Panc1 (cell line): ENCODE measurements at regions not wholly inside any gene's neighbourhood (a gene's known extent, or its start where the extent isn't known, plus 50 kb on each side); places are given as distances from the start of the nearest gene placed in this dataset.

Experiments
- ATAC-seq: fragments of 200-7000 bp; cut with Tn5 transposase; 2 replicates; pipeline ENCODE4 v1.9.1; 2020; ENCODE audit warnings: mild to moderate bottlenecking, moderate library complexity
- BruUV-seq: library from RNA; stranded (reverse); fragments of 400-500 nt; replicated peaks from 2 replicates; lab custom pipeline; 2021; lab: Mats Ljungman, UMichigan
- CTCF ChIA-PET: fragments of 300-600 bp; sonication (Branson Sonifier 250); formaldehyde crosslinking; loops from one replicate; lab custom pipeline; 2022; ENCODE audit warnings: antibody characterized with exemption; lab: Charles Lee
- POLR2A ChIA-PET: fragments of 300-600 bp; sonication (Branson Sonifier 250); formaldehyde crosslinking; loops from one replicate; lab custom pipeline; 2022; ENCODE audit warnings: antibody characterized with exemption; lab: Charles Lee
- DNase-seq: peaks from one replicate; pipeline ENCODE4 v3.0.0-alpha.2; 2010; ENCODE audit warnings: low read depth, low spot score
- H3K27ac ChIP-seq: 2 replicates; pipeline ENCODE4 v1.5.1; 2011; ENCODE audit warnings: mild to moderate bottlenecking, low read length, inconsistent platforms
- H3K27me3 ChIP-seq: fragments of 200-500 bp; sonication (Bioruptor generic); 2 replicates; pipeline ENCODE4 v1.6.0; 2014; ENCODE audit warnings: low read length, inconsistent platforms; ENCODE audit not compliant: control insufficient read depth, insufficient read depth
- H3K36me3 ChIP-seq: fragments of 200-500 bp; sonication (Bioruptor generic); 2 replicates; pipeline ENCODE4 v1.5.1; 2014; ENCODE audit warnings: inconsistent platforms, mild to moderate bottlenecking, low read length, moderate library complexity; ENCODE audit not compliant: control insufficient read depth, insufficient read depth
- H3K4me1 ChIP-seq: 2 replicates; pipeline ENCODE4 v1.5.1; 2011; ENCODE audit warnings: inconsistent platforms, mild to moderate bottlenecking, low read length, moderate library complexity; ENCODE audit not compliant: control insufficient read depth, insufficient read depth
- H3K4me3 ChIP-seq, 2 experiments: 2 replicates each; pipeline ENCODE4 v1.5.1; 2011 to 2012; ENCODE audit warnings: low read depth in 2 of 2, low read length in 2 of 2, mild to moderate bottlenecking in 2 of 2, inconsistent platforms in 1 of 2, moderate library complexity in 1 of 2
- H3K9me3 ChIP-seq: fragments of 200-500 bp; sonication (Bioruptor generic); 2 replicates; pipeline ENCODE4 v1.5.1; 2014; ENCODE audit warnings: low read depth, mild to moderate bottlenecking, inconsistent platforms, low read length, moderate library complexity; ENCODE audit not compliant: control insufficient read depth, insufficient read depth
- CTCF ChIP-seq: fragments of 450-650 bp; IDR thresholded peaks from 2 replicates; pipeline ENCODE4 v1.5.1; 2017; ENCODE audit warnings: mild to moderate bottlenecking
- POLR2AphosphoS5 ChIP-seq: IDR thresholded peaks from 2 replicates; pipeline ENCODE4 v1.6.1; 2012; ENCODE audit warnings: mild to moderate bottlenecking, low read depth, low read length, moderate library complexity
- REST ChIP-seq, 2 experiments: IDR thresholded peaks; 2 replicates each; pipeline ENCODE4 v1.6.1; 2011 to 2012; ENCODE audit warnings: low read depth in 2 of 2, control low read depth in 1 of 2, low read length in 1 of 2, mild to moderate bottlenecking in 1 of 2, moderate library complexity in 1 of 2; ENCODE audit not compliant: insufficient read depth in 1 of 2
- SIN3A ChIP-seq: IDR thresholded peaks from 2 replicates; pipeline ENCODE4 v1.6.1; 2012; ENCODE audit warnings: low read depth, mild to moderate bottlenecking, low read length, moderate library complexity, borderline replicate concordance; ENCODE audit not compliant: insufficient read depth
- TCF7L2 ChIP-seq: IDR thresholded peaks from 2 replicates; pipeline ENCODE4 v1.6.1; 2011; ENCODE audit warnings: mild to moderate bottlenecking, low read depth, low read length, inconsistent platforms
- in situ Hi-C: cut with HindIII; loops from 2 replicates; pipeline ENCODE4 v1.10.0; 2016; ENCODE audit warnings: low sequenced_read_pairs, low pct_unique_long_range_greater_than_20kb
- intact Hi-C: fragments of 100-400 bp; cut with micrococcal nuclease; formaldehyde crosslinking; loops from one replicate; pipeline ENCODE4 v1.10.0; 2022; ENCODE audit not compliant: unreplicated experiment

GRCh38 chr3:61343543-61343942 is 92.3 kb upstream of the FHIT start:
- CTCF ChIA-PET: no interaction called here
- Histone ChIP-seq H3K27me3 (no peaks in the 10 kb centered on the region), H3K9me3 (no peaks in the 10 kb centered on the region), H3K4me1 (no peaks in the 10 kb centered on the region), H3K27ac (no peak overlapping the region), H3K4me3 (no peak overlapping the region), H3K36me3 (no peaks in the 10 kb centered on the region)
- ATAC-seq (no peak), DNase-seq (no peak)
- POLR2A ChIA-PET: no interaction called here
- intact Hi-C loops: no loop called here
- no TSS peak for BruUV-seq
- in situ Hi-C loops: no loop called here
- TF ChIP-seq POLR2AphosphoS5: no peak
- TF ChIP-seq REST (IDR thresholded peaks at IDR 0.05; ENCODE audit: insufficient read depth in 1 of 2, low read depth in 2 of 2, low read length in 1 of 2): no peak
- no peak for TF ChIP-seq SIN3A
- TF ChIP-seq CTCF: no peak
- no peak for TF ChIP-seq TCF7L2

GRCh38 chr3:61345020-61345419 is 93.8 kb upstream of the FHIT start:
- no peak for TF ChIP-seq TCF7L2
- no peak for TF ChIP-seq CTCF
- TF ChIP-seq SIN3A: no peak
- no peak for TF ChIP-seq POLR2AphosphoS5
- TF ChIP-seq REST (IDR thresholded peaks at IDR 0.05; ENCODE audit: insufficient read depth in 1 of 2, low read depth in 2 of 2, low read length in 1 of 2): no peak
- H3K27me3 ChIP-seq: no peaks in the 10 kb centered on the region
- no peak for ATAC-seq
- no peak overlapping the region for H3K4me3 ChIP-seq
- H3K36me3 ChIP-seq: no peaks in the 10 kb centered on the region
- no peak overlapping the region for H3K27ac ChIP-seq
- ChIA-PET CTCF (interaction anchor here (0.7 kb wide), 1 partner anchor 8 kb away, joined by 3 read pairs; no protein-coding TSS in a partner anchor), POLR2A (no interaction called here)
- no peak for DNase-seq
- in situ Hi-C loops (no loop called here), intact Hi-C loops (no loop called here)
- BruUV-seq: no TSS peak
- no peaks in the 10 kb centered on the region for H3K4me1 ChIP-seq
- no peaks in the 10 kb centered on the region for H3K9me3 ChIP-seq
